Transverse colon (tissue), 4 donors: ENCODE measurements at regions not wholly inside any gene's neighbourhood (a gene's known extent, or its start where the extent isn't known, plus 50 kb on each side); places are given as distances from the start of the nearest gene placed in this dataset.
"Not testable (repeated sequence)": the region's sequence is repeated elsewhere in the genome, so short reads cannot be mapped to it uniquely, and the experiment has no call there.

Source experiments
- EP300 ChIP-seq: sonication (generic); formaldehyde crosslinking; IDR thresholded peaks from one replicate; pipeline ENCODE4 v1.6.1; 2017; ENCODE audit warnings: antibody characterized with exemption, low read depth
- POLR2A ChIP-seq: fragments of 450-650 bp; IDR thresholded peaks from one replicate; pipeline ENCODE4 v1.6.1; 2016; ENCODE audit warnings: antibody characterized with exemption, mild to moderate bottlenecking, moderate library complexity
- POLR2AphosphoS5 ChIP-seq, 3 donors: sonication (generic); formaldehyde crosslinking; IDR thresholded peaks; one replicate each; pipeline ENCODE4 v1.6.1; 2016; ENCODE audit warnings: antibody characterized with exemption in 3 of 3
- TF ChIP-seq, protein P1 (sequence below), 5 experiments: fragments of 200-600 bp in 3 of 5; fragments of 450-650 bp in 2 of 5; sonication (generic) in 3 of 5; IDR thresholded peaks; 1 replicate in 2 of 5; 2 replicates in 3 of 5; pipeline ENCODE4 v1.5.1; 2016 to 2017; ENCODE audit warnings: antibody characterized with exemption in 5 of 5, inconsistent platforms in 3 of 5, mild to moderate bottlenecking in 2 of 5, moderate library complexity in 1 of 5

DNA sequence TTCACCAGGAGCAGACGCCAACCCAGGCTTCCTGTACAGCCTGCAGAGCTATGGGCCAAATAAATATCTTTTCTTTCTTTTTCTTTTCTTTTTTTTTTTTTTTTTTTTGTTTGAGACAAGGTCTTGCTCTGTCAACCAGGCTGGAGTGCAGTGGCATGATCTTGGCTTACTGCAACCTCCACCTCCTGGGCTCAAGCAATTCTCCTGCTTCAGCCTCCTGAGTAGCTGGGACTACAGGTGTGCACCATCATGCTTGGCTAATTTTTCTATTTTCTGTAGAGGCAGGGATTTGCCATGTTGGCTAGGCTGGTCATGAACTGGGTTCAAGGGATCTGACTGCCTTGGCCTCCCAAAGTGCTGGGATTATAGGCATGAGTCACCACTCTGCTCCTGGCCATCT lies 423.7 kb upstream of the KCNMB2 start:
- TF ChIP-seq, protein P1, sequence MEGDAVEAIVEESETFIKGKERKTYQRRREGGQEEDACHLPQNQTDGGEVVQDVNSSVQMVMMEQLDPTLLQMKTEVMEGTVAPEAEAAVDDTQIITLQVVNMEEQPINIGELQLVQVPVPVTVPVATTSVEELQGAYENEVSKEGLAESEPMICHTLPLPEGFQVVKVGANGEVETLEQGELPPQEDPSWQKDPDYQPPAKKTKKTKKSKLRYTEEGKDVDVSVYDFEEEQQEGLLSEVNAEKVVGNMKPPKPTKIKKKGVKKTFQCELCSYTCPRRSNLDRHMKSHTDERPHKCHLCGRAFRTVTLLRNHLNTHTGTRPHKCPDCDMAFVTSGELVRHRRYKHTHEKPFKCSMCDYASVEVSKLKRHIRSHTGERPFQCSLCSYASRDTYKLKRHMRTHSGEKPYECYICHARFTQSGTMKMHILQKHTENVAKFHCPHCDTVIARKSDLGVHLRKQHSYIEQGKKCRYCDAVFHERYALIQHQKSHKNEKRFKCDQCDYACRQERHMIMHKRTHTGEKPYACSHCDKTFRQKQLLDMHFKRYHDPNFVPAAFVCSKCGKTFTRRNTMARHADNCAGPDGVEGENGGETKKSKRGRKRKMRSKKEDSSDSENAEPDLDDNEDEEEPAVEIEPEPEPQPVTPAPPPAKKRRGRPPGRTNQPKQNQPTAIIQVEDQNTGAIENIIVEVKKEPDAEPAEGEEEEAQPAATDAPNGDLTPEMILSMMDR (IDR thresholded peaks at IDR 0.05): not testable (repeated sequence)
- not testable (repeated sequence) for TF ChIP-seq POLR2A; EP300; POLR2AphosphoS5 (IDR thresholded peaks at IDR 0.05)
